Activated naive CD4-positive, alpha-beta T cell treated with Interleukin-2 at 50 U/mL for 16 hours (primary cell): ENCODE measurements at regions not wholly inside any gene's neighbourhood (a gene's known extent, or its start where the extent isn't known, plus 50 kb on each side); places are given as distances from the start of the nearest gene placed in this dataset.

Source experiments
- DNase-seq: peaks from one replicate; pipeline ENCODE4 v3.0.0-alpha.2; 2020

DNA sequence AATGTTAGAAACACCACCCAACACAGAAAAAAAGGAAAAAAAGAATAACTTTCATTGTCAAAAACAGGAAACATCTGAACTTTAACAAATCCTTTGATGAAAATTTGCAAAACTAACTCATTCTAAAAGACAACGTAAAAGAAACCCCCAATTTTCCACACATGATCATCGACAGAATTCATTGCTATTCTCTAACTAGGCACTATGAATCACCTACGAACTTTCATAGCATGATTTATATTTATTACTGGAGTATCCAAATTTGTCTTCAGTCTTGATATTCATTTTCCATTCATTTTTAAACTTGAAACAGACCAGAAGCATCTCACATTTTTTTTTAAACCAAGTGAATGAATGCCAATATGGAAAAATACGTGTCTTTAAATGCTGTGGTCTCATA is 514.6 kb downstream of the TLE4 start:
- no peak for DNase-seq

DNA sequence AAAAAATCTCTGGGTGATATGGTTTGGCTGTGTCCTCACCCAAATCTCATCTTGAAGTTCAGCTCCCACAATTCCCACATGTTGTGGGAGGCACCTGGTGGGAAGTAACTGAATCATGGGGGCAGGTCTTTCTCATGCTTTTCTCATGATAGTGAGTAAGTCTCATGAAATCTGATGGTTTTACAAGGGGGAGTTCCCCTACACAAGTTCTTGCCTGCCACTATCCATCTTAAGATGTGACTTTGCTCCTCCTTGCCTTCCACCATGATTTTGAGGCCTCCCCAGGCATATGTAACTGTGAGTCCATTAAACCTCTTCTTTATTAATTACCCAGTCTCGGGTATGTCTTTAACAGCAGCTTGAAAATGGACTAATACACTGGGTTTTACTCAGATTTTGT is 513.9 kb downstream of the TLE4 start:
- DNase-seq, result no peak

DNA sequence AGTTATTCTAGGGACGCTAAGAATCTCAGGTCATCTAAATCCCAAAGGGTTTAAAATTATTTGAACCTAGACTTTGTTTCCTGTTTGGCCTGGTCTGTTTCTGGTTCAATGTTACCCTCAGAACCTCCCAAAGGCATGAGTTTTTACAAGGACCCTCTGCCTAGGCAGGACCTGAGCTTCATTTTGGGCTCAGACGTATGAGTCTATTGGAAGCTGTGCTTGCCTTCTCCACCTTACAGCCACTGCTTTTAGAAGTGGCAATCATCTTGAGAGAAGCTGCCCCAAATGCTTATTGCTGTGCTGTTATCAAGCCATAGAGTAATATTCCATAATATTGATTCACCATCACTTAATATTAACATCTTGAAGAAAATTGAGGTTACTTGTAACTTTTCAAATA is 510.4 kb downstream of the TLE4 start:
- DNase-seq, result no peak

DNA sequence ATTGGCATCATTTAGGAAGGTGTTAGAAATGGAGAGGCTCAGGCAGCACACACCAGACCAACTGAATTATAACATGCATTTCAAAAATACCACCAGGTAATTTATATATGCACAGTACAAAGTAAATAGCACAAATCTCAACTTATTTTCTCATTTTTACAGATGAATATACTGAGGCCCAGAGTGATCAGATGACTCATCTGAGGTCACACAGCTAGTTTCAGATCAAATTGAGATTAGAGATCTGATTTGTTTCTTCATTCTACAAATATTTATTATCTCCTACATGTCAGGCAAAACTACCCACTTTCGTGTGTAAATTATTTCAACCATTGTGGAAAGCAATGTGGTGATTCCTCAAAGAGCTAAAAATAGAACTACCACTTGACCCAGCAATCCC is 507.1 kb downstream of the TLE4 start:
- DNase-seq, result no peak

DNA sequence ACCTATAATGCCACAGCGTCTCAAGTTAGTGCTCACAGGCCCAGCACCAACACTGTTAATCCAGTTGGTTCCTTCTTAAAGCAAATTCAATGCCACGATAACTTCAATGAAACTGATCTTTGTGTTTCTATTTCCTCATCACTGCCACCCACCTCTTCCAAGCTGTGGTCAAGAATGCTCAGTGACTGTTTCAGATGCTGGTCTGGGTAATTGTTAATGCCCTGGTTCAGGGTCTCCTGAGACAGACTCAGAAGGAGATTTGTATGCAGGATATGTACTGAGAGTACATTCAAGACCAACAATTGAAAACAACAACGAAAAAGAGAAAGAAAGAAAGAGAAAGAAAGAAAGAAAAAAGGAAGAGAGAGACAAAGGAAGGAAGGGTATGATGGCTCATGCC is 505.3 kb downstream of the TLE4 start:
- no peak for DNase-seq

DNA sequence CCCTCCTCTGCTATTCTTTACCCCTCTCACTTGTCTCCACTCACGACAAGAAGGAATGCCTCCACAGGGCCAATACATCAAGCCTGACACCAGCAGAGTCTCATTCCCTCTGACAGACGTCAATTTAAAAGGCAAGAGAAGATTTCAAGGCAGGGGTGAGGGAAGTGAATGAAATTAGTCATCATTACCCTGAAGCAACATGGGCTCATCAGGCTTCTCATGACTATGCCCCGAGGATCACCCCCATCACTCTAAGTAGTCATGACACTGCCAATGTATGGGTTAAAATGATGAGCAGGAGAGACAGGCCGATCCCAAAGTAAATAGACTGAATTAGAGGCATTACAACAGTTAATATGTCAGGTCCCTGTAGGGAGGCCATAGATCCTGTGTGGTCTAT is 504.4 kb downstream of the TLE4 start:
- no peak for DNase-seq

DNA sequence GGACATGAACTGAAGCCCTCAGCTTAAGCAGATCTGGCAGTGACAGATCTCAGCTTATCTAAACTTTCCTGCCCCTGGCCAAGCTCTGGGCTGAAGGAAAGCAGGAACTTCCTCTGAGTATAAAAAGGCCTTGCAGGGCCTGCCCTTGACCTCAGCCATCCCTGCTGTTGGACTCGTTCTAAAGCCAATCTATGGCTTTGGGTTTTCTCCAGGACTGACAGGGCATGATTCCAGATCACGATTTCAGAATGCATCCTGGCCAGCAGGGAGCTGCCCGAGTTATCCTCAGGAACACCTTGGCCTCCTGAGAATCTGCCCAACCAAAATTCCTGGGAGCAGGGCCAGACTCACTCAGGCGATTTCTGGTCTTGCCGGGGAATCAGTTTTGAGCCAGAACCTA is 502.7 kb downstream of the TLE4 start:
- DNase-seq, result no peak

DNA sequence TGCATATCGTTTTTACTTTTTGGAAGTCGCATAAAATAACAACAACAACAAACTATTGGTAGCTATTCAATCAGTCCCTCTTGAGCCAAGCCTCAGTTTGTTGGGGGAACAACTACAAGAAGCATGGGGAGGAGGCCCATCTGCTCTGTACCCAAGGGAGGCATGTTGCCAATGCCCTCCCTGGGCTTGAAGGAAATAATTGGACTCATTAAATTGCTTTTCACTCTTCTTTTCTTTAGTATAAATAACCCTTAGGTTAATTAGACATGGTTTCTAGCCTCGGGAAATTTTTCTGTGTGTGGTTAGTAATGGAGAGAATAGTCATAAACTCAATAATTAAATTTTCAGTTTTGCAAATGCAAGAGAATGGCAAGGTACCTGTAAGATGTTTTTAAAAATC is 500.7 kb downstream of the TLE4 start:
- DNase-seq, result no peak

DNA sequence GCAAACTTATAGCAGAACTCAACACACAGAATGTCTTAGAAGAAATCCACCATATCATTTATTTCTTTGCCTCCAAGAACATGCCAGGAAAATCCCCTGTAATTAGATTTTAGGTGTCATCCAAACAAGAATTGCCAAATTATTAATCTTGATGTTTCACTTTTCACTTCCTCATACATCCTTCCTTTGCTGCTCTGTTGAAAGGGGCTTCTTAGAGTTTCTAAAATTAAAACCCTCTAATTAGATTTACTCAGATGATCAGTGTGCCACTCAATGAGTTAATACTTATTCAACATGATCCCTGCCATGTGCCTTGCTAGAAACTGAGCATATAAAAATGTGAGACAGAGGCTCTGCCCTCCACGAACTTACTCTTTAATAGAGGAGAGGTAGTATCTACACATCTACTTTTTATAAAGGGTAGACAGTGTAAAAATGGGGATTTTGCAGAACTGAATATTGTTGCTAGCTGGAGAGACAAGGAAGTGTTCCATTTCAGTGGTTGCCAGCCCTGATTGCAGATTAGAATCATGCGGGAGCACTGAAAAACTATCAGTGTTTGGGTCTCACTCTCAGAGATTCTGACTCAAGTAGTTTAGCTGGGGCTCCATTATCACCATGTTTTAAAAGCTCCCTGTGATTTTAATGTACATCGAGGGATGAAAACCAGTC is 498.4 kb downstream of the TLE4 start:
- no peak for DNase-seq

DNA sequence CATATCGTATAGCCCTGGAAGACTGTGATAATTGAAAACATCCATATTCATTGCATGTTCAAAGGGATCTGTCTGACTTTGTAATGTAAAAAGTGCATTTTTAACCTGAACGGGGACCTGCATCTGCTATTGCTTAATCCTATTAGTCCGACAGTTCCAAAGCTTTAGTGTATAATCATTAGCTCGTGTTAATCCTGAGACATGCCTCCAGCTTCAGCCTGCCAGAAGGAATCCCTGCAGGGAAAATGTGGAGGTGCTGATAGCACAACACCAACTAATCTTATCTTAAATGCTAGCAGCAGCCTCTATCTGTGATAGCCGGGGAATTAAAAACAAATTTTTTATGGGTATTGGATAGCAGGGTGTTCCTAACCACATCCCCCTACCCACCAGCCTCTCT is 495.2 kb downstream of the TLE4 start:
- DNase-seq, result no peak

DNA sequence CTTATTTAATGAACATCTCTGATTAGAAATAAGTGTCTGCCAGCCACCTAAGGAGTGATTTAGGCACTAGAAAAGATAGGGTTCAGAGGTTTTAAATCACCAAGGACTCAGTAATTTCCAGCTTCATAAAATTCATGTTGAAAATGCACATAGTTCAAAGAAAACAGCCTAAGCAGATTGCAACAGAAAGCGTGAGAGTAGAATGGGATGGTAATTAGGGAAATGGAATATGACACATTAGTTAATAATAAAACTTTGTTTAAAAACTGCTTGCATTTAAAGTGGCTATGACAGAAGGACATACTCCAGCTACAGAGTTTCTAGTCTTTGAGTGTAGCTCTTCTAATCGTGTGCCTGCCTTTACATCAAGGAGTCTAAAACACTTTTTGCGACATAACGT is 490.8 kb downstream of the TLE4 start:
- no peak for DNase-seq

DNA sequence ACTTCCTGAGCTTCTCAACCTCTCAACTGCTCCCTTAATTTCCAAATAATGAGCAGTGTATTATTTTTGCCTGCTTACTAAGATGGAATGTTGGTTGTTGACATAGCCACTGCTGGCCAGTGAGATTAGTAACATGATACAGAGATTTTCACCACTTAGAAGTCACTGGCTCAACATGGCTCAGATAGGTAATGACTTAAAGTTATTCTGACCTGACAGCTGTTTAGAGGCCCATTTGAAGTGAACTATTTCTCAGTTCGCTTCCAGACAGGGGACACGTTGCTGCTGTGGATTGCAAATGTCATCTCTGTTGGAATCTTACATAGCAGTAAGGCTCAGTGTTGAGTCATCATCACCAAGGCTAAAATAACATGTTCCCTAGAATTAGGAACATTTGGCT is 490.2 kb downstream of the TLE4 start:
- DNase-seq, result no peak

DNA sequence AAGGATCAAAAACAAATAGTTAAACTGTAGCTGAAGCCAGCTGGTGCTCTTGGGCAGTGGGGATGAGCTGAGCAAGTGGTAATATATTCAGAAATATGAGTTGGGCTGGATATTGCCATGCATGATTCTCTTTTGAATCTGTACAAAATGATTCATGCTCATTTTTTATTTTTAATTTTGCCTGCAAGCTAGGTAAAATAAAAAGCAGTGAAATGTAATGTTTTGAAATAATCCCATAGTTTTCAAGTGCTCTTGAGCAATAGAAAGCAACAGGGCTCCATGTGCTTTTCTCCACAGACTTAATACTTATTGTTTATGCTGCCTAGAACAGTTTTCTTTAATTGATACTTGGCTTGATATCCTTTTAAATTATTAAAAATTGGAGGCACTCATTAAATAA is 489.3 kb downstream of the TLE4 start:
- no peak for DNase-seq

DNA sequence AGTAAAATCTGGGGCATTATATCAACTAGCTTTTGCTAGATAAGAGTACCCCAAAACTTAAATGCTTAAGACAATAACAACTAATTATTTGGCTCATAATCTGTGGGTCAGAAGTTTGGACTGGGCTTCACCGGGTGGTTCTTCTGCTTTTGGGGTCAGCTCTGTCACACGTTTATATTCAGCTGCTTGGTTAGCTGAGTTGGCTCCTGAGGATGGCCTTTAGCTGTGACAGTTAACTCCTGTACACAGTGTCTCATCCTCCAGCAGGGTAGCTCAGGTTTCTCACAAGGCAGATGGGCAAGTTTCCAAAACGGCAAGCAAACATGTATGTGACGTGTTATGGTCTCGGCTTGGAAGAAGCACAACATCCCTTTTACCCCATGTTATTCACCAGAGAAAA is 488.2 kb downstream of the TLE4 start:
- DNase-seq, result no peak

DNA sequence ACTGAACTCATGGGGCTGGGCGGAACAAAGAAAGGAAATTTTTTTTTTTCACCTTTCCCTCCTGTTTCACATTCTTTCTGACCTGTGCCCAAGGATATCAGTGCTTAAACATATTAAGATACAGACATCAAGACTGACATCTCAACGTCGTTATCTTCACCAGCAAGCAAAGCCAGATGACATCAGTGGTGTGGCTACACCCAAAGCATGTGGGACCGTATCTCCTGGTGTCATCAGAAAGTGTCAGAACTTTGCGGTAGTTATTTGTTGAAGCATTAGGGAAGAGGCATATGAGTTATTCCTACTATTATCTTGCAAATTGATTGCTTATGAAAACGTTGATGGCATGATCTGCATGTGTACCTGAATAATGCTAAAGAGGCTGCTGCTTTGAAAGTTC is 487.4 kb downstream of the TLE4 start:
- DNase-seq, result no peak

DNA sequence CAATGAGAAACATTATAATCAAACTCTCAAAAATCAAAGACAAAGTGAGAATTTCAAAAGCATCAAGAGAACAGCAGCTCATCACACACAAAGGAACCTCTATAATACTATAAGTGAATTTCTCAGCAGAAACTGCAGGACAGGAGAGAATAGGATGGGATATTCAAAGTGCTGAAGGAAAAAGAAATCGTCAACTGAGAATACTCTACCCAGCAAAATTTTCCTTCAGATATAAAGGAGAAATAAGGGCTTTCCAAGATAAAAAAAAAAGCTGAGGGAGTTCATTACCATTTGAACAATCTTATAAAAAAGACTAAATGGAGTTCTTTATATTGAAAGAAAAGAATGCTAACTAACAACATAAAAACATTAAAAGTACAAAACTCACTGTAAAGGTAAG is 481.1 kb downstream of the TLE4 start:
- no peak for DNase-seq

DNA sequence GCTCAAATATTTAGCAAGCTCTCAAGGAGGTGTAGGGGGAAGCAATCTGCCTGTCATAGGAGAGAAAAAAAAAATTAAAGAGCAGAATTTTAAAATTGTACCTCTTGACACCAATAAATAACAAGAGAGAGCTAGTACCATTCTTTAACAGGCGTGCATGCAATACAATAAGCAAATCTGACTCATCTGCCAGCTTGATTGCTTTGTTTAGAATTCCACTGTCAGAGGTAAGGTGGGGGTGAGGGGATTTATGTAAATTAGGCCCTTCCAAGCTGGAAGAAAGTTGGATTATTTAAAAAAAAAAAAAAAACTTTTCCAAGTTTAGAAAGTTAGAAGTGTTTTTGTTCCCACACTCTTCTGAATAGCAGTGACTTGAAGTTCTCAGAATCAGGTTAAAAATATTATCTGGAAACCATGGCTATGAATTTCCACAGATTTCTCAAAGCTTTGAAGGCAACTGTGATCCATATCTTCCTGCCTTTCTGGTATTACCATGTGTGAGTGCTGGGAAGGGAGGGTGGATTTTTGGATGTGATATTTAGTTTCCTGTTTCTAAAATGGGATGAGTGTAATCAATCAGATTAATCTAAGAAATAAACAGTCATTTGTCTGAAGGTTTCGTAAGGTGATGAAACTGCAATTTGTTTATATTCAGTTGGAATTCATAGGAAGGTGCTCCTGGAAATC is 477.5 kb downstream of the TLE4 start:
- DNase-seq, result no peak

DNA sequence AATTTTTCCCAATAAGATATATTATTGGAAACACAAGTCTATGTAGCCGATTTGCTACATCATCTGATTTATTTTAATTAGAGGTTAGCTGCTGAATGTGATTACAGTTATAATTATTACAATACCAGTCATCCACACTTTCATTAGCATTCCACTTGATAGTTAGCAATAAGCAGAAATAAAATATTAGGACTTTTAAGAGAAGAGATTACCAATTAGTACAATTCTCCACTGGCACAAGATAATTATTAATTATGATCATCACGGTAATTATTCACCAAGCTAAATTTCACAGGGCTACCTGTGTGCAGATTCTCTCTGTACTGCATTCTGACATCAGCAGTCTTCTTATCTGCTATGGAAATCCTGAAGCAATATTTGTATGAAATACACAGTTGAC is 474.7 kb downstream of the TLE4 start:
- no peak for DNase-seq

DNA sequence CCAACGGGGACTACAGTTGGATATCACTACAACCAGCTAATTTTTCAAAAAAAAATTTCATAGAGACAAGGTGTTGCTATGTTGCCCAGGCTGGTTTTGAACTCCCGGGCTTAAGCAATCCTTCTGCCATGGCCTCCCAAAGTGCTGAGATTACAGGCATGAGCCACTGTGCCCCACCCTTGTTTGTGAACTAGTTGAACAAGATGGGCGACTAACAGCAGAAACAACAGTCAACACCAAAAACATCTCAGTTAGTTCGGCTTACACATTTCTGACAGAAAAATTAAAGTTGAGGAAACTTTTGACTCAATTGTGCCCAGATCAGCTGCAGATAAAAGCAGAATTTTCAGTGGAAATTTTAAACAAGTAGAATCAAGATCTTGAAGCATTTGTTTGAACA is 470.1 kb downstream of the TLE4 start:
- no peak for DNase-seq

DNA sequence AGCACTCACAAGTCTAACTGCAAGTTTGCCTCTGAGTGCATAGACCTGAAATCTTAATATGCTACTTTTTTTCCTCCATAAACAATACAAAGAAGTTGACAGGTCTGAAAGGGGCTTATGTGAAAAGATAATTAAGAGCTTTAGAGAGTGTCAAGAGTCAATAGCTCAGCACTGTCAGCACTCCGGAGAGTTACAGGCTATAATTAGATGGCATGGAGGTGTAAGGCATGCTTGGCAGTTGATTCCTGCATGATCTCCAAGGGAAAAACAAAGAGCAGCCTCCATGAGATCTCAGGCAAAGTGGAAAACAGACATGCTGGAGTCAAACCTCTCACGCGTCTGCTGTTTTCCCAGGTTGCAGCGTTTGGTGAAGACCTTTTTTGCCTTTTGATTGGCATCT is 468.7 kb downstream of the TLE4 start:
- DNase-seq, result no peak

DNA sequence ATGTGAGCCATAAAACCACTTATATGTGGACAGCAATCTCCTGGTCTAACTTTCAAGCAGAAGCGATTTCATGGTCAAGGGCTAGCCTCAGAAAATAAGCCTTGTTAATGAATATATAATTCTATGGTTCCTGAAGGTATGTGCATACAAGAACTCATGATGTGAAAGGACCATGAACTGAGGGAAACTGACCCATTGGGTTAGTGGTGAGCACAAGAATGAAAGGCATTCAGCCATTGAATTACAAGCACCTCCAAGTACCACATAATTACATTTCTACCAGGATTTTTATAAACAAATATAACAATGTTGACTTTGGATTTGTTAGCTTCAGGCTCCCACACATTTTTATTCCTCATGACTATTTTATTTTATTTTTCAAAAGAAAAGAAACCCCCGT is 459.0 kb downstream of the TLE4 start:
- no peak for DNase-seq

DNA sequence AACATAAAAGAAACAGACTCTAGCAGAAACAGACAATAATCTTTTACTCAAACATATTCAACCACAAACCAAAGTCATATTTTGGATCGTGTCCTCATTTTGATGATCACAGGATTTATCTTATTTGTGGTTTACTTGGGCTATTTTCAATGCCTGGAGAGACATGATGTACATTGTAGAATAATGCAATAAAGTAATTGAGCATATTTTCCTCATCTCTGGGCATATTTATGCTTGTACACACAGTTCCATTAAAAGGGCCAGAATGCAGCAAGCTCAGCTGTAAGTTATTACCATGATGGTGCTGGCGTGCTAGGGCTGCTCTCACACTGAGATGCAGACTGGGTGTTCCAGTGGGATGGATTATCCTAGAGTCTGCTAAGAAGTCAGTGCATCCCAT is 456.7 kb downstream of the TLE4 start:
- no peak for DNase-seq

DNA sequence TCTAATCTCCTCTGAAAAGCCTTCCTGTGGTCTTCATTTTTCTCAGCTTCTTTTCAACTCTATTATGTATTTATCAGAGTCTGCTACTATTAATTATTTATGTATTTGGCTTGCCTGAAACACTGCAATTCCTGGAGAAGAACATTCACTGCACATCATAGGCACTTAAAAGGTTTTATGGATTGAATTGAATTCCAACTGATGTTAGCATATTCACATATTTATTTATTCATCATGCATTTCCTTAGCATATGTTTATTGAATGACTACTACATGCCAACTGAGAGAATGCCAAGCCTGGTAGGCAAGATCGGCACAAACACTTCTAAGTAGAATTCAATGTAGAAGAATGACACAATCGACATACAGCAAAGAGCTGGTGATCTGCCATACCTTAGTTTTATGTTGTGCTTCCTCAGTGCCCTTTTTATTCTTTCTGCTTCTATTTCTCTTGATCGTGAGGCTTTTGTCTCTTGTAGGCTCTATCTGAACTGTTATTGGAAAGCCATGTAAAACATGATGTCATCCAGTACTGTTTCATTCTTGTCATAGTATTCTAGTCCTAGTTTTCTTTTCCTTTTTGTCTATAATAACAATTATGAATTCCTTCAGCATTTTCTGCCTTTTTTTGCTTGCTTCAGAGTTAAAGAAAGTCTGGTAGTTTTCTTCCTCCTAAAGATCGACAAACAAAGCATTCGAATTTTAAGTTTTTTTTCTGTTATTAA is 454.2 kb downstream of the TLE4 start:
- no peak for DNase-seq

DNA sequence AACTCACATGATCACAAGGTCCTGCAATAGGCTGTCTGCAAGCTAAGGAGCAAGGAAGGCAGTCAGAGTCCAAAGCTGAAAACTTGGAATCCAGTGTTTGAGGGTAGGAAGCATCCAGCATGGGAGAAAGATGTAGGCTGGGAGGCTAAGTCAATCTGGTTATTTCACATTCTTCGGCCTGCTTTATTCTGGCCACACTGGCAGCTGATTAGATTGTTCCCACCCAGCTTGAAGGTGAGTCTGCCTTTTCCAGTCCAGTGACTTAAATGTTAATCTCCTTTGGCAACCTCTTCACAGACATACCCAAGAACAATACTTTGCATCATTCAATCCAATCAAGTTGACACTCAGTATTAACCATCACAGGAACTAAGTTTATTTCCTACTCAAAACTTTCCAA is 453.4 kb downstream of the TLE4 start:
- DNase-seq, result no peak

DNA sequence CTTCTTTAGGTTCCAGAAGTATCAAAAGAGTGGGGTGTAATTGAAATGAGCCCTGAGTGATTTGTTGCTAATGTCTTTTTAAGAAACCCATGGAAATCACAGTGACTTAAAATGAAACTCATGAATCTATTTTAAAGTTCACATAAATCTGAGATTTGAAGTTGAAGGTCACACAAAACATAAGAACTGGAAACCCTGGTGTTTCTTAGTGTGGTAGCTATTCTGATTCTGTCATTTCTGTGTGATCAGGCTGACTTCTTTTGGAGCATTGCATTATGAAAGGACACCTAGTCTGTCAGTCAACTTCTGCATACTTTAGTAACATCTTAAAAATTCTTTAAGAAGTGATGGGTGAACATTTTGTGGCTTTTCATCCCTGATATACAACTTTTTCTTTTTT is 448.8 kb downstream of the TLE4 start:
- DNase-seq, result no peak
